GM19035 (cell line): ENCODE measurements at regions not wholly inside any gene's neighbourhood (a gene's known extent, or its start where the extent isn't known, plus 50 kb on each side); places are given as distances from the start of the nearest gene placed in this dataset.
A peak's percentile ranks its signal among the peaks of the same experiment; 100 is the strongest.

Experiments used
- ATAC-seq: cut with Tn5 transposase; IDR thresholded peaks from one replicate; pipeline ENCODE4 v1.9.1; 2021; ENCODE audit not compliant: unreplicated experiment

GRCh38 chr13:74322562-74322961 lies 188.4 kb upstream of the KLF12 start:
- ATAC-seq: no peak

DNA sequence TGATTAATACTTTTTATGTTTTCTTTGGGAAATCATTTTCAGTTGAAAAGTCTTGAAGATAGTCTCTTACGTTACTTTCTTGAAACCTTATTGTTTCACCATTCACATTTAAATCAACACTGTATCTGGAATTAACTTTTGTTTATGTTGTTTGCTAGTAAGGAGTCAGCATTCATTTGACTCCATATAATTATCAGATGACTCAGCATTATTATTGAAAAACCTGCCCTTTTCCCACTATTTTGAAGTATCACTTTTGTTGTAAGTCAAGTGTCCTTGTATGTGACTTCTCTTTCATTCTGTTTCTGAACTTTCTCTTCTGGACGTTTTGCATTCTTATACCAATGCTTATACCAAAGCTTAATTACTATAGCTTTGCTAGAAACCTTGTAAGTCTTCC lies 186.1 kb upstream of the KLF12 start:
- ATAC-seq: no peak

GRCh38 chr13:74316547-74316946 lies 182.3 kb upstream of the KLF12 start:
- ATAC-seq: no peak

- no peak for ATAC-seq
Measured at GRCh38 chr13:74306496-74306895, 172.3 kb upstream of the KLF12 start.

GRCh38 chr13:74305876-74306275 lies 171.7 kb upstream of the KLF12 start:
- ATAC-seq: no peak

DNA sequence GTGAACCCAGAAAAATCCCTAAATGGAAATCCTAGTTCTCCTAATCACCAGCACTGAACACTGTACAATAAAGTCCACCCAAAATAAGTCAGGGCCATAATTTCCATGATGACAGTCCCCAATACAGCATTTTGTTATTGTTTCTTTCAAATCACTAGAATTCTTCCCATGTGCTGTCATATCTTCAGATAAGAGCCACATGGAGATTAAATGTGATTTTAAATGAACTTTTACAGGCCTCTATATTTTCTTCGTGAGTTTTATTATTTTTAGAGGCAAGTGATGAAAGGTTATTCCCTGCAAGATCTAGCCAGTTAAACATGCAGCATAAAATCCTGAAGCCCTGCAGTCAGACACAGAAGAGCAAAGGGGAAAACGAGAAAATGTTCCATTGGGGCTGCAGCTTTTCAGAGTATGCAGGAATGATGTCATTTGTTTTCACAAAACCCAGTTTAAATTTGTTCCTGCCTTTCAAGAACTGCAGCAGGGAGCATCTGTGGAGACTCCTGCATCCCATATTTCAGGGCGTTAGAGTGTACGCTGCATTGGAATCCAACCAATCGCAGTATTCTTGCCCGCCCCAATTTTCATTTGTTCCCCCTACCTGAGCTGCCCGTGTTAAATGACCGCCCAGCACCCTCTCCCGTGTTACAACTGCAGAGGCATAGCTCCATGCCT lies 167.2 kb upstream of the KLF12 start:
- ATAC-seq: no peak

GRCh38 chr13:74300162-74300561 lies 166.0 kb upstream of the KLF12 start:
- ATAC-seq: no peak

DNA sequence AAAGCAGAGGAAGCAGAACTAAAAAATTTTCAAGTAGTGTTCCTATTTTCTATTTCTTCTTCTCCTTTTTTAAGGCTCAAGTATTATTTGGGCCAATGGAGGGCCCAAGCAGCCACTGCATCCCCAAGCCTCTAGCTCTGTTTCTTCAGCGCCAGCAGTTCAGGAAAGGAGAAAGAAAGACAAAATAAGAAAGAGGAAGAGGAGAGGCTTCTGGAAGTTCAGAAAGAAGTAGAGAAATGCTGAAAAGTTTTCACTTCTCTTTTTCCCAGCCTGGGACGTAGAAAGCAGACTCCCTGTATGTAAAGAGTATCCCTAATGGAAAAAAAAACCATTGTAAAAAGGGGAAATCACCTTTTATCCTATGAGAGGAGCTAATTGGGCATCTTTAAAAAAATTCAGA lies 165.5 kb upstream of the KLF12 start:
- ATAC-seq: no peak

DNA sequence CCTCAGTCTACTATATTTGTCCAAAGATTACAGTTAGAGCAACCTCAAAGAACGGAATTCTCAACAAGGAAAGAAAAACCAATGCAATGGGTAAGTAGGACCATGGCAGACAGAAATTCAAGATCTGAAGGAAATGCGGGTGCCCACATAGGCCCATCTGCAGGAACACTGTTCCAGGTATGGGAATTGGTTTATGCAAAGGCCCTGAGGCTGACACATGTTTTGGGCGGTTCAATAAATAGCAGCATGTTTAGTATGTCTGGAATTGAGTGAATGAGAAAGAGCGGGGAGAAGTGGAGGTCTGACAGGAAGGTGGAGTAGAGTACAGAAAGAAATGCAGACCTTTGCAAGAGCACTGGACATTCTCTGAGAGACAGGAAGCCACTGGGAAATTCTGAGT lies 164.7 kb upstream of the KLF12 start:
- ATAC-seq: no peak

GRCh38 chr13:74289861-74290773 lies 155.9 kb upstream of the KLF12 start:
- ATAC-seq: peak; percentile 91

- no peak for ATAC-seq
Measured at GRCh38 chr13:74289107-74289506, 154.9 kb upstream of the KLF12 start.

GRCh38 chr13:74288361-74288911 lies 154.2 kb upstream of the KLF12 start:
- no peak for ATAC-seq

GRCh38 chr13:74287724-74288169 lies 153.5 kb upstream of the KLF12 start:
- ATAC-seq: peak; percentile 36

- ATAC-seq: no peak
Measured at GRCh38 chr13:74280795-74281490, 146.7 kb upstream of the KLF12 start.

- no peak for ATAC-seq
Measured at GRCh38 chr13:74280093-74280794, 146.0 kb upstream of the KLF12 start.

DNA sequence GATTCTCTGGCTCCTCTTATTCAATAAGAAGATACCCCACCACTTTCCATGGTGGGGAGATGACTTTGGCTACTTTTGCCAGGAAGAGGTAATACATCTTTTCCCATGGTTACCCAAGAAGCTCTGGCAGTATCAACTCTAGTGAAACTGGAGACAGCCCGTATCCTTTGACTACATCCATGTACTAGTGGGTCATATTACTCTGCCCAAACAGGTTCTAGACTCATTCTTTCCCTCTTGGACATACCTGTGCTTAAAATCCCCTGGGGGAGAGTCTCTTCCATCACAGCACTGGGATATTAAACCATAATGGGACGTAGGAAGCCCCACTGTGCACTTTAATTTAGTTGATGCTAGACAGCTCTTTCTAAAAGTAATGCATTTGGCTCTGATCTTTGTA lies 144.7 kb upstream of the KLF12 start:
- no peak for ATAC-seq

- no peak for ATAC-seq
Measured at GRCh38 chr13:74274916-74275315, 140.7 kb upstream of the KLF12 start.

DNA sequence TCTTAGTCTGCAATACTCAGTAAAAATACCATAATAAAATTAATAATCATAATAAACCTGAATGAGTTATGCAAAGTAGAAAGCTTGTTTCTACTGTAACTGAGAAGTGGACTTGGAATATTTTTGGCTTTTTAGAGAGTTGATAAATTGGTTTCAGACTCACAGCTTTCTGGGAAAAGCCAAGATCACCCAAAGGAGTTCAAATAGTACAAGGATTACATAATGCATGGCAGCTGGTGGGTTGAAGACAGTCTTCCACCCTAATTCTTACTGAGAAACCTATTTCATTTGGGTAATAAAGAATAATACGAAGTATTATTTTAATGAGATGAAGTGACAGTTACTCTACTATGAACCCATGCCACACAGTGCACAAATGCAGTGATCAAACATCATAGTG lies 139.4 kb upstream of the KLF12 start:
- ATAC-seq: no peak

DNA sequence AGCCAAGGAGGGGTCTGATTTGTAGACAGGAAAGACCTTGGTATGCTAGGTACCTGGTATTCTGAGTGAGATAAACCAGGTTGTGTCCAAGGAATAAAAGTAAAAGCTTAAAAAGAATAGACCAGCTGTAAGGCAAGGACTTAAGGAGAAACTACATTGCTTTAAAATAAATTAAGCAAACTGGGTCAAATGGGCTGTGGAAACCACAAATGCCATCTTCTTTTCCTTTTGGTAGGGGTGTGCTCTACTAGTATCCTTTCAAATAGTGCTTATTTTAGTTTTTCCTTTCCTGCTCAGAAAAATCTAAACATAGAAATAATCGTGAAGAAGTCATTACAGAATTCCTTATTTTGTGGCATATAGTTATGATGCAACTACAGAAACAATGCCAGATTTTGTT lies 138.6 kb upstream of the KLF12 start:
- no peak for ATAC-seq

DNA sequence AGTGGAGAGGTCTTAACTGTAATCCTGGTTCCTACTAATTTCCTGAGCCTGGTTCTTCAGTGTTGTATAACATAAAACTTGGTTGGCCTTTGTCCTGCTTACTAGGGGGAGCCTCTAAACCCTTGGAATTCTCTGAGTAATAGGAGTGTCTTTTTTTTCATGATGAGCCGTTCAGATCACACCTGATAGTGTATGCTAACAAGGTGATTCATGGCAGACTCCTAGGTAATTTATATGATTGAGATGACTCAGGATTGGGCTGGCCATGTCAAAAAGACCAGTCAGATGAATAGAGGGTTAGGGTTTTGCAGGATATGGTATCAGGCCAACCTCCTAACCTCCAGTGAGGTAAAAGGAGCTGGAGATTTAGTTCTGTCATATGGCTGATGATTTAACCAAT lies 135.8 kb upstream of the KLF12 start:
- ATAC-seq: no peak

GRCh38 chr13:74266861-74267260 lies 132.7 kb upstream of the KLF12 start:
- ATAC-seq: no peak
